ENCODE measurements at regions not wholly inside any gene's neighbourhood (a gene's known extent, or its start where the extent isn't known, plus 50 kb on each side); places are given as distances from the start of the nearest gene placed in this dataset.

- Histone ChIP-seq H3K27ac (ENCODE audit: low read depth in 1 of 2, low read length in 2 of 2) (no peak overlapping the region), H3K27me3 (ENCODE audit: control insufficient read depth in 4 of 4, insufficient read depth in 4 of 4, low read length in 3 of 4) (no peaks in the 10 kb centered on the region), H3K4me1 (ENCODE audit: control insufficient read depth in 4 of 4, insufficient read depth in 4 of 4, low read length in 3 of 4) (peaks cover 2 to 16% (median 12%) of the 10 kb centered on the region in 4 donors), H3K4me3 (ENCODE audit: low read depth in 1 of 3, low read length in 3 of 3) (no peak overlapping the region), H3K36me3 (ENCODE audit: control insufficient read depth in 4 of 4, insufficient read depth in 3 of 4, low read depth in 1 of 4, low read length in 3 of 4) (no peaks in the 10 kb centered on the region), H3K9ac (ENCODE audit: low read depth in 1 of 2, low read length in 2 of 2) (no peak overlapping the region), H3K9me3 (ENCODE audit: control insufficient read depth in 4 of 4, low read length in 3 of 4) (no peaks in the 10 kb centered on the region)
- DNase-seq (ENCODE audit: low spot score), result no peak
- TF ChIP-seq RAD21 (IDR thresholded peaks at IDR 0.05), result no peak
- TF ChIP-seq GABPA (IDR thresholded peaks at IDR 0.05 in 1 of 2, conservative IDR thresholded peaks at IDR 0.05 in 1 of 2), result no peak
These were observed 74.0 kb upstream of the ANXA1 start for GRCh38 chr9:73077625-73078030.

- Histone ChIP-seq H3K4me1 (ENCODE audit: control insufficient read depth in 4 of 4, insufficient read depth in 4 of 4, low read length in 3 of 4) (peaks cover 2 to 16% (median 7%) of the 10 kb centered on the region in 4 donors), H3K27ac (ENCODE audit: low read depth in 1 of 2, low read length in 2 of 2) (no peak overlapping the region), H3K9ac (ENCODE audit: low read depth in 1 of 2, low read length in 2 of 2) (no peak overlapping the region), H3K27me3 (ENCODE audit: control insufficient read depth in 4 of 4, insufficient read depth in 4 of 4, low read length in 3 of 4) (no peaks in the 10 kb centered on the region), H3K4me3 (ENCODE audit: low read depth in 1 of 3, low read length in 3 of 3) (no peak overlapping the region), H3K36me3 (ENCODE audit: control insufficient read depth in 4 of 4, insufficient read depth in 3 of 4, low read depth in 1 of 4, low read length in 3 of 4) (no peaks in the 10 kb centered on the region), H3K9me3 (ENCODE audit: control insufficient read depth in 4 of 4, low read length in 3 of 4) (no peaks in the 10 kb centered on the region)
- no peak for DNase-seq (ENCODE audit: low spot score)
- TF ChIP-seq FOXA2 (IDR thresholded peaks at IDR 0.05), result no peak
- TF ChIP-seq MAX (IDR thresholded peaks at IDR 0.05), result no peak
- TF ChIP-seq CTCF (IDR thresholded peaks at IDR 0.05; ENCODE audit: low read depth, low read length, missing input control), result no peak
- TF ChIP-seq REST (IDR thresholded peaks at IDR 0.05), result no peak
- no peak for TF ChIP-seq TAF1 (conservative IDR thresholded peaks at IDR 0.05)
- TF ChIP-seq FOXA1 (IDR thresholded peaks at IDR 0.05), result no peak
- TF ChIP-seq GABPA (IDR thresholded peaks at IDR 0.05 in 1 of 2, conservative IDR thresholded peaks at IDR 0.05 in 1 of 2), result no peak
- no peak for TF ChIP-seq EGR1 (IDR thresholded peaks at IDR 0.05; ENCODE audit: low read depth in 2 of 2)
- TF ChIP-seq JUND (IDR thresholded peaks at IDR 0.05), result no peak
- no peak for TF ChIP-seq RAD21 (IDR thresholded peaks at IDR 0.05)
- no peak for TF ChIP-seq YY1 (IDR thresholded peaks at IDR 0.05)
- TF ChIP-seq HNF4G (IDR thresholded peaks at IDR 0.05), result no peak
- TF ChIP-seq NR2F2 (IDR thresholded peaks at IDR 0.05), result no peak
- TF ChIP-seq ATF3 (IDR thresholded peaks at IDR 0.05), result no peak
- no peak for TF ChIP-seq ZBTB33 (IDR thresholded peaks at IDR 0.05)
- no peak for TF ChIP-seq SP1 (IDR thresholded peaks at IDR 0.05)
These were observed 74.7 kb upstream of the ANXA1 start for GRCh38 chr9:73076970-73077369.

Measured in liver (tissue), 7 donors.